ENCODE measurements at regions not wholly inside any gene's neighbourhood (a gene's known extent, or its start where the extent isn't known, plus 50 kb on each side); places are given as distances from the start of the nearest gene placed in this dataset.

DNA sequence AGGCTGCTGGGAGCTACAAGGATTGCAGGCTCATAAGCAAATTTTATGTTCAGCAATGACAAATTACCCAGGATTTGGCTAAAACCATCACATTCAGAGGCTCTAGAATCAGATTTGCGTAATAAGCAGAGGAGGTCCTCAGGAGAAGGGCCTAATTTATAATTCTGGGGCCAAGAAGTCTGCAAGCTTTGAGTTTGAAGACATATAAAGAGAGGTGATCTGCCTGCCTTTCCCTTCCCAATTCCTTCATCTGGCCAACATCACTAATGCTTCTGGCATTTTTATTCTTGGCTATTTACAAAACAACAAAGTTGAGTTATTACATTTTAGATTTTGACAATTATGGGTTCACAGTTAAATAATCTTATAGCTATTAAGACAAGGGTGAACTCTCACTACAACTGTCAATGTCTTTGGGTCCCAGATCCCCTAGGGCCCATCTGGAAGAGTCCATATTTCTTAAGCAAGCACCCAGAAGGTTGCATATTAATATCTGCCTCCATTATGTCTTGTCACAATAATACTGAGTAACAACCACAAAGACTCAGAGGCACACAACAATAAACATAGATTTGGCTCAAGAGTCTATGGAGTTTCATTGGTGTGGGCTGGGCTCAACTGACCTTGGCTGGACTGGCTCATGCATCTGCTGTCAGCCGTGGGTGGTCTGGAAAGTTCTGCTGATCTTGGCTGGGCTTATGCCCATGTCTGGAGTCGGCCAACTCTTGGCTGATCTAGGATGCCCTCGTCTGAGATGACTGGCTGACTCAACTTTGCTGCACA is 67.2 kb upstream of the CD82 start:
- BruUV-seq (replicated peaks), result no TSS peak
- no peak overlapping the region for H3K9ac ChIP-seq (ENCODE audit: low read length)
- H3K4me2 ChIP-seq (ENCODE audit: low read length), result no peak overlapping the region
- no peak for ATAC-seq
- no peaks in the 10 kb centered on the region for H3K9me2 ChIP-seq (ENCODE audit: insufficient read depth)
- no peak overlapping the region for H3K4me3 ChIP-seq (replicated peaks in 1 of 2; ENCODE audit: low read depth in 1 of 2, low read length in 2 of 2)
- H3K9me3 ChIP-seq (ENCODE audit: control insufficient read depth in 1 of 2, insufficient read depth in 1 of 2, low read depth in 1 of 2, low read length in 2 of 2), result no peaks in the 10 kb centered on the region
- H3K4me1 ChIP-seq (ENCODE audit: control insufficient read depth in 1 of 2, insufficient read depth in 2 of 2, low read length in 2 of 2), result no peaks in the 10 kb centered on the region
- no peaks in the 10 kb centered on the region for H3K36me3 ChIP-seq (ENCODE audit: control insufficient read depth in 1 of 2, insufficient read depth in 2 of 2, low read length in 2 of 2)
- no peak overlapping the region for H2AFZ ChIP-seq (ENCODE audit: low read depth, low read length, poor library complexity, severe bottlenecking)
- H4K20me1 ChIP-seq (ENCODE audit: insufficient read depth), result no peaks in the 10 kb centered on the region
- H3K27me3 ChIP-seq (ENCODE audit: insufficient read depth, low read length), result no peaks in the 10 kb centered on the region; the same call in 1 of the 2 replicates
- no peak overlapping the region for H3K27ac ChIP-seq (ENCODE audit: low read depth, low read length)
- TF ChIP-seq ZNF274 (IDR thresholded peaks at IDR 0.05; ENCODE audit: low read depth, low read length) (no peak), POLR2AphosphoS5 (IDR thresholded peaks at IDR 0.05; ENCODE audit: low read depth, low read length) (no peak), JUND (IDR thresholded peaks at IDR 0.05) (no peak), CBX3 (IDR thresholded peaks at IDR 0.05; ENCODE audit: low read depth) (no peak), TCF7L2 (IDR thresholded peaks at IDR 0.05; ENCODE audit: borderline replicate concordance, extremely low read depth, insufficient read depth, insufficient read length) (no peak), ZFX (IDR thresholded peaks at IDR 0.05) (no peak), ELF1 (IDR thresholded peaks at IDR 0.05; ENCODE audit: borderline replicate concordance, low read depth) (no peak), POLR2A (IDR thresholded peaks at IDR 0.05; ENCODE audit: borderline replicate concordance, extremely low read depth, insufficient read depth, insufficient read length) (no peak), RAD21 (IDR thresholded peaks at IDR 0.05; ENCODE audit: low read depth) (no peak)
- TF ChIP-seq, protein P1, sequence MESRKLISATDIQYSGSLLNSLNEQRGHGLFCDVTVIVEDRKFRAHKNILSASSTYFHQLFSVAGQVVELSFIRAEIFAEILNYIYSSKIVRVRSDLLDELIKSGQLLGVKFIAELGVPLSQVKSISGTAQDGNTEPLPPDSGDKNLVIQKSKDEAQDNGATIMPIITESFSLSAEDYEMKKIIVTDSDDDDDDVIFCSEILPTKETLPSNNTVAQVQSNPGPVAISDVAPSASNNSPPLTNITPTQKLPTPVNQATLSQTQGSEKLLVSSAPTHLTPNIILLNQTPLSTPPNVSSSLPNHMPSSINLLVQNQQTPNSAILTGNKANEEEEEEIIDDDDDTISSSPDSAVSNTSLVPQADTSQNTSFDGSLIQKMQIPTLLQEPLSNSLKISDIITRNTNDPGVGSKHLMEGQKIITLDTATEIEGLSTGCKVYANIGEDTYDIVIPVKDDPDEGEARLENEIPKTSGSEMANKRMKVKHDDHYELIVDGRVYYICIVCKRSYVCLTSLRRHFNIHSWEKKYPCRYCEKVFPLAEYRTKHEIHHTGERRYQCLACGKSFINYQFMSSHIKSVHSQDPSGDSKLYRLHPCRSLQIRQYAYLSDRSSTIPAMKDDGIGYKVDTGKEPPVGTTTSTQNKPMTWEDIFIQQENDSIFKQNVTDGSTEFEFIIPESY (IDR thresholded peaks at IDR 0.05; ENCODE audit: extremely low read depth, insufficient replicate concordance, low read length), result no peak
- TF ChIP-seq, protein P2, sequence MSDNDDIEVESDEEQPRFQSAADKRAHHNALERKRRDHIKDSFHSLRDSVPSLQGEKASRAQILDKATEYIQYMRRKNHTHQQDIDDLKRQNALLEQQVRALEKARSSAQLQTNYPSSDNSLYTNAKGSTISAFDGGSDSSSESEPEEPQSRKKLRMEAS (IDR thresholded peaks at IDR 0.05), result no peak
- TF ChIP-seq, protein P3, sequence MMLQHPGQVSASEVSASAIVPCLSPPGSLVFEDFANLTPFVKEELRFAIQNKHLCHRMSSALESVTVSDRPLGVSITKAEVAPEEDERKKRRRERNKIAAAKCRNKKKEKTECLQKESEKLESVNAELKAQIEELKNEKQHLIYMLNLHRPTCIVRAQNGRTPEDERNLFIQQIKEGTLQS (IDR thresholded peaks at IDR 0.05), result no peak
- TF ChIP-seq, protein P4, sequence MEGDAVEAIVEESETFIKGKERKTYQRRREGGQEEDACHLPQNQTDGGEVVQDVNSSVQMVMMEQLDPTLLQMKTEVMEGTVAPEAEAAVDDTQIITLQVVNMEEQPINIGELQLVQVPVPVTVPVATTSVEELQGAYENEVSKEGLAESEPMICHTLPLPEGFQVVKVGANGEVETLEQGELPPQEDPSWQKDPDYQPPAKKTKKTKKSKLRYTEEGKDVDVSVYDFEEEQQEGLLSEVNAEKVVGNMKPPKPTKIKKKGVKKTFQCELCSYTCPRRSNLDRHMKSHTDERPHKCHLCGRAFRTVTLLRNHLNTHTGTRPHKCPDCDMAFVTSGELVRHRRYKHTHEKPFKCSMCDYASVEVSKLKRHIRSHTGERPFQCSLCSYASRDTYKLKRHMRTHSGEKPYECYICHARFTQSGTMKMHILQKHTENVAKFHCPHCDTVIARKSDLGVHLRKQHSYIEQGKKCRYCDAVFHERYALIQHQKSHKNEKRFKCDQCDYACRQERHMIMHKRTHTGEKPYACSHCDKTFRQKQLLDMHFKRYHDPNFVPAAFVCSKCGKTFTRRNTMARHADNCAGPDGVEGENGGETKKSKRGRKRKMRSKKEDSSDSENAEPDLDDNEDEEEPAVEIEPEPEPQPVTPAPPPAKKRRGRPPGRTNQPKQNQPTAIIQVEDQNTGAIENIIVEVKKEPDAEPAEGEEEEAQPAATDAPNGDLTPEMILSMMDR (IDR thresholded peaks at IDR 0.05 in 2 of 3, conservative IDR thresholded peaks at IDR 0.05 in 1 of 3; ENCODE audit: borderline replicate concordance in 1 of 3, insufficient read depth in 1 of 3, low read depth in 2 of 3, low read length in 2 of 3), result no peak
- no peak for DNase-seq (ENCODE audit: low read depth, low spot score)
- intact Hi-C loops (cut with micrococcal nuclease), result no loop called here
- RAD21 ChIA-PET (ENCODE audit: low non-redundant PET in 1 of 2, low total read pairs in 2 of 2, uncharacterized antibody in 2 of 2, unreplicated experiment in 2 of 2), result no interaction called here
- POLR2A ChIA-PET, result no interaction called here
- CTCF ChIA-PET, result no interaction called here
- no peaks in the 10 kb centered on the region for H3K79me2 ChIP-seq (ENCODE audit: insufficient read depth, low read length)

All from HCT116 (cell line).